B cell (primary cell): ENCODE measurements at regions not wholly inside any gene's neighbourhood (a gene's known extent, or its start where the extent isn't known, plus 50 kb on each side); places are given as distances from the start of the nearest gene placed in this dataset.

ENCODE experiments used
- ATAC-seq: fragments of 200-7000 bp; cut with Tn5 transposase; one replicate; pipeline ENCODE4 v1.10.0; 2021; ENCODE audit warnings: low read depth, mild to moderate bottlenecking, moderate number of reproducible peaks, moderate library complexity
- CTCF ChIA-PET: fragments of 350-600 bp; sonication (Branson Sonifier 250); formaldehyde crosslinking; loops from one replicate; lab custom pipeline; 2021; ENCODE audit warnings: antibody characterized with exemption, inconsistent platforms; lab: Charles Lee
- POLR2A ChIA-PET: fragments of 350-600 bp; sonication (Branson Sonifier 250); formaldehyde crosslinking; loops from one replicate; lab custom pipeline; 2021; ENCODE audit warnings: antibody characterized with exemption; lab: Charles Lee
- DNase-seq: peaks from one replicate; pipeline ENCODE4 v3.0.0; 2013
- H2AFZ ChIP-seq: 2 replicates; pipeline ENCODE4 v1.6.1; 2012; ENCODE audit warnings: mild to moderate bottlenecking, low read depth, low read length; ENCODE audit not compliant: insufficient read depth, poor library complexity, severe bottlenecking
- H3K27ac ChIP-seq, 2 donors: 1 replicate in 1 of 2; 2 replicates in 1 of 2; pipeline ENCODE4 v1.5.1; 2012 to 2013; ENCODE audit warnings: low read length in 2 of 2, mild to moderate bottlenecking in 2 of 2, moderate library complexity in 1 of 2
- H3K27me3 ChIP-seq, 4 experiments: fragments of 200-600 bp in 1 of 4; sonication (generic) in 1 of 4; replicated peaks in 1 of 4; 1 replicate in 2 of 4; 2 replicates in 2 of 4; pipeline versions ENCODE4 v1.6.1 to v1.7.0; 2013 to 2016; ENCODE audit warnings: low read length in 3 of 4, mild to moderate bottlenecking in 2 of 4, mixed read lengths in 1 of 4, moderate library complexity in 1 of 4; ENCODE audit not compliant: insufficient read depth in 4 of 4, control insufficient read depth in 3 of 4; ENCODE audit errors: control extremely low read depth in 1 of 4
- H3K36me3 ChIP-seq, 2 experiments: replicated peaks in 1 of 2; 1 replicate in 1 of 2; 2 replicates in 1 of 2; pipeline versions ENCODE4 v1.6.1 to v1.7.1; 2013; ENCODE audit warnings: low read length in 1 of 2; ENCODE audit not compliant: insufficient read depth in 2 of 2, control insufficient read depth in 1 of 2; ENCODE audit errors: control extremely low read depth in 1 of 2, extremely low read depth in 1 of 2
- H3K4me1 ChIP-seq, 2 donors: fragments of 200-600 bp in 1 of 2; sonication (generic) in 1 of 2; 1 replicate in 1 of 2; 2 replicates in 1 of 2; pipeline versions ENCODE4 v1.5.1 to v1.6.1; 2013 to 2017; ENCODE audit warnings: low read length in 2 of 2; ENCODE audit not compliant: control insufficient read depth in 2 of 2, insufficient read depth in 2 of 2
- H3K4me2 ChIP-seq: replicated peaks from 2 replicates; pipeline ENCODE3; 2012; ENCODE audit warnings: mild to moderate bottlenecking, low read depth, low read length; ENCODE audit not compliant: poor library complexity, severe bottlenecking
- H3K4me3 ChIP-seq, 5 experiments: fragments of 200-600 bp in 1 of 5; sonication (generic) in 1 of 5; 1 replicate in 3 of 5; 2 replicates in 2 of 5; pipeline versions ENCODE4 v1.5.1 to v1.7.0; 2011 to 2016; ENCODE audit warnings: low read length in 4 of 5, mild to moderate bottlenecking in 4 of 5, low read depth in 2 of 5, control low read depth in 1 of 5, moderate library complexity in 1 of 5; ENCODE audit not compliant: insufficient read depth in 1 of 5; ENCODE audit errors: control extremely low read depth in 1 of 5, extremely low read depth in 1 of 5
- H3K79me2 ChIP-seq: fragments of 200-600 bp; sonication (generic); one replicate; pipeline ENCODE4 v1.6.0; 2016; ENCODE audit warnings: low read length; ENCODE audit not compliant: control insufficient read depth, insufficient read depth
- H3K9ac ChIP-seq: fragments of 200-600 bp; sonication (generic); 2 replicates; pipeline ENCODE4 v1.6.1; 2017; ENCODE audit warnings: mild to moderate bottlenecking, low read length, moderate library complexity
- H3K9me3 ChIP-seq, 3 donors: one replicate each; pipeline versions ENCODE4 v1.6.1 to v1.7.1; 2013; ENCODE audit warnings: low read length in 2 of 3; ENCODE audit not compliant: control insufficient read depth in 2 of 3, insufficient read depth in 1 of 3; ENCODE audit errors: control extremely low read depth in 1 of 3
- H4K20me1 ChIP-seq: 2 replicates; pipeline ENCODE4 v1.6.0; 2012; ENCODE audit warnings: mild to moderate bottlenecking, low read length; ENCODE audit not compliant: insufficient read depth, control insufficient read depth, poor library complexity, severe bottlenecking
- H3K27ac Mint-ChIP-seq: one replicate; pipeline ENCODE4 v1.8.0; 2021; ENCODE audit warnings: mixed read lengths
- H3K27me3 Mint-ChIP-seq: one replicate; pipeline ENCODE4 v1.8.0; 2021; ENCODE audit warnings: mixed read lengths
- H3K4me1 Mint-ChIP-seq: one replicate; pipeline ENCODE4 v1.8.0; 2021; ENCODE audit warnings: mixed read lengths
- H3K4me3 Mint-ChIP-seq: one replicate; pipeline ENCODE4 v1.8.0; 2021; ENCODE audit warnings: mixed read lengths
- H3K9me3 Mint-ChIP-seq: one replicate; pipeline ENCODE4 v1.8.0; 2022; ENCODE audit warnings: mixed read lengths; ENCODE audit not compliant: insufficient read depth
- CTCF ChIP-seq: fragments of 200-600 bp; IDR thresholded peaks from one replicate; pipeline ENCODE4 v1.8.0; 2022; ENCODE audit warnings: antibody characterized with exemption, mild to moderate bottlenecking
- EZH2 ChIP-seq: IDR thresholded peaks from 2 replicates; pipeline ENCODE4 v1.6.1; 2012; ENCODE audit warnings: borderline replicate concordance, low read depth, mild to moderate bottlenecking, moderate library complexity, low read length; ENCODE audit not compliant: insufficient read depth, poor library complexity, severe bottlenecking
- whole genome bisulfite sequencing: methylation state at CpG from one replicate; pipeline ENCODE4 v1.1.5; 2013; ENCODE audit warnings: missing lambda C conversion rate; ENCODE audit not compliant: insufficient coverage; 5-methylcytosine and 5-hydroxymethylcytosine counted together
- intact Hi-C: fragments of 100-400 bp; cut with micrococcal nuclease; formaldehyde crosslinking; loops from one replicate; pipeline ENCODE4 v1.10.0; 2022

- ATAC-seq: no peak
- intact Hi-C loops: no loop called here
Observed at GRCh38 chr13:37390735-37391134, 207.8 kb downstream of the POSTN start.

More at GRCh38 chr13:37390735-37391134, 207.8 kb downstream of the POSTN start:
- Histone ChIP-seq H3K4me2 (no peak overlapping the region), H3K79me2 (no peaks in the 10 kb centered on the region), H2AFZ (no peak overlapping the region), H3K27me3 (no peaks in the 10 kb centered on the region), H3K9ac (no peak overlapping the region), H3K4me3 (no peak overlapping the region), H3K4me1 (no peaks in the 10 kb centered on the region), H4K20me1 (no peaks in the 10 kb centered on the region), H3K27ac (no peak overlapping the region), H3K9me3 (peaks cover 0 to 21% (median 0%) of the 10 kb centered on the region in 3 donors), H3K36me3 (no peaks in the 10 kb centered on the region)
- Mint-ChIP-seq H3K9me3 (peaks cover 3% of the 10 kb centered on the region), H3K27ac (no peak overlapping the region), H3K4me1 (no peaks in the 10 kb centered on the region), H3K27me3 (no peaks in the 10 kb centered on the region), H3K4me3 (no peak overlapping the region)
- 36% methylated on average over 1 of the region's 4 CpGs for WGBS
- POLR2A ChIA-PET: no interaction called here
- TF ChIP-seq CTCF (no peak), EZH2 (no peak)
- CTCF ChIA-PET: interaction anchor here (0.7 kb wide), 1 partner anchor 257 kb away, joined by 3 read pairs; no protein-coding TSS in a partner anchor
- no peak for DNase-seq
